GM10248 (cell line): ENCODE measurements at regions not wholly inside any gene's neighbourhood (a gene's known extent, or its start where the extent isn't known, plus 50 kb on each side); places are given as distances from the start of the nearest gene placed in this dataset.

Source experiments
- CTCF ChIA-PET: fragments of 300-600 bp; sonication (Branson Sonifier 250); formaldehyde crosslinking; extraction: SDS; loops from one replicate; lab custom pipeline; 2021; ENCODE audit warnings: antibody characterized with exemption; lab: Yijun Ruan, JAX
- POLR2A ChIA-PET: fragments of 350-650 bp; sonication (Branson Sonifier 250); formaldehyde crosslinking; extraction: SDS; loops from one replicate; lab custom pipeline; 2020; ENCODE audit warnings: antibody characterized with exemption; lab: Yijun Ruan, JAX
- DNase-seq: peaks from one replicate; pipeline ENCODE4 v3.0.0; 2012; ENCODE audit errors: extremely low spot score
- TF ChIP-seq, protein P1 (sequence below): IDR thresholded peaks from 2 replicates; pipeline ENCODE4 v1.5.1; 2012; ENCODE audit warnings: mild to moderate bottlenecking, low read depth; ENCODE audit errors: extremely low read depth, missing control alignments, control extremely low read depth

DNA sequence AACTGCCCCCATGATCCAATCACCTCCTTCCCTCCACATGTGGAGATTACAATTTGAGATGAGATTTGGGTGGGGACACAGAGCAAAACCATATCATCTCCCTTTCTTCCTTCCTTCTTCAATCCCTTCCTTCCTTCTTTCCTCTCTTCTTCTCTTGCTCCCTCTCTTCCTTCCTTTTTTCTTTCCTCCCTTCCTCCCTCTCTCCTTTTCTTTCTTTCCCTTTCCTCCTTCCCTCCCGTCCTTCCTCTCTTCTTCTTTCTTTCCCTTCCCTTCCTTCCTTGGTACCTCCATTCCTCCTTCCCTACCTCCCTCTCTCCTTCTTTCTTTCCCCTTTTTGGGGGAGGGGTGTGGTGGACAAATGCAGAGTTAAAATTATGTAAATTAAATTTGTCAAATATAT, 145.1 kb downstream of the TSHZ3 start:
- no peak for DNase-seq
- CTCF ChIA-PET, result no interaction called here

DNA sequence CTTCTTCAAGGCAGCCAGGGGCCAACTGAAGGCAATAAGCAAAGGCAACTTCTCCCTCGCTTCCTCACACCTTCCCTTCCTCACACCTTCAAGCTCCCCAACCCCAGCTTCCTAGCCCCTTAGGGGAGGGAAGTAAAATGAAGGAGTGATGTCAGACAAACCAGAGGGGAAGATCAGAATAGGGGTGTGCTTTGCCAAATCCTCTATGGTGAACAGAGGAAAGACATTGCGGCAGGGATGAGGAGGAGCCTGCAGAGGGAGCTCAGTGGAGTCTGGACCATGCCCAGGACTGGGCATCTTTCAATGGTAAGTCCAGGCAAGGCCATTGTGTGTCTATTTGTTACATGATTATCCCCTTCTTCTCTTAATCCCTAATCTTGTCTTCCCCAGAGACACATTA, 164.0 kb downstream of the TSHZ3 start:
- DNase-seq, result no peak
- TF ChIP-seq, protein P1, sequence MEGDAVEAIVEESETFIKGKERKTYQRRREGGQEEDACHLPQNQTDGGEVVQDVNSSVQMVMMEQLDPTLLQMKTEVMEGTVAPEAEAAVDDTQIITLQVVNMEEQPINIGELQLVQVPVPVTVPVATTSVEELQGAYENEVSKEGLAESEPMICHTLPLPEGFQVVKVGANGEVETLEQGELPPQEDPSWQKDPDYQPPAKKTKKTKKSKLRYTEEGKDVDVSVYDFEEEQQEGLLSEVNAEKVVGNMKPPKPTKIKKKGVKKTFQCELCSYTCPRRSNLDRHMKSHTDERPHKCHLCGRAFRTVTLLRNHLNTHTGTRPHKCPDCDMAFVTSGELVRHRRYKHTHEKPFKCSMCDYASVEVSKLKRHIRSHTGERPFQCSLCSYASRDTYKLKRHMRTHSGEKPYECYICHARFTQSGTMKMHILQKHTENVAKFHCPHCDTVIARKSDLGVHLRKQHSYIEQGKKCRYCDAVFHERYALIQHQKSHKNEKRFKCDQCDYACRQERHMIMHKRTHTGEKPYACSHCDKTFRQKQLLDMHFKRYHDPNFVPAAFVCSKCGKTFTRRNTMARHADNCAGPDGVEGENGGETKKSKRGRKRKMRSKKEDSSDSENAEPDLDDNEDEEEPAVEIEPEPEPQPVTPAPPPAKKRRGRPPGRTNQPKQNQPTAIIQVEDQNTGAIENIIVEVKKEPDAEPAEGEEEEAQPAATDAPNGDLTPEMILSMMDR, result no peak
- CTCF ChIA-PET, result no interaction called here
- POLR2A ChIA-PET, result no interaction called here

More for the DNA sequence above, 145.1 kb downstream of the TSHZ3 start:
- POLR2A ChIA-PET, result no interaction called here
- TF ChIP-seq, protein P1, result no peak

DNA sequence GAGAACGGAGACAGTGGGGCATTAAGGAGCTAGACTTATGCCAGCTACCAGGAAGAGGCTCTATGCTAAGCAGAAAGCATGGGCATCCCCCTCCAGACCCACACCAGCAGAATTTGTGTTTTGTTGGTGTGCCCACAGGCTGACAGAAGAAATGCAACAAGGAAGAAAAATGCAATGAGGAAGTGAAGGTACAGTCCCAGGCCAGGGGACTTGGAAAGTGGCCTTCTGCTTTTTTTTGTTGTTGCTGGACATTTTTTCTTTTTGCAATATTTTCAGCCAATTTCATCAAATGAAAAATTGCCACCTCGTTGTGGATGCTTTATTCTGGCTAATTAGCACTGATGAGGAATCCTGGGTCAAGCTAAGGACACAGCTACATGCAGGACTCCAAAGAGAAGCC, 167.7 kb downstream of the TSHZ3 start:
- POLR2A ChIA-PET, result no interaction called here
- no peak for DNase-seq
- TF ChIP-seq, protein P1, result no peak
- CTCF ChIA-PET, result interaction anchor here (1.1 kb wide), 1 partner anchor 15 kb away, joined by 3 read pairs; no protein-coding TSS in a partner anchor

DNA sequence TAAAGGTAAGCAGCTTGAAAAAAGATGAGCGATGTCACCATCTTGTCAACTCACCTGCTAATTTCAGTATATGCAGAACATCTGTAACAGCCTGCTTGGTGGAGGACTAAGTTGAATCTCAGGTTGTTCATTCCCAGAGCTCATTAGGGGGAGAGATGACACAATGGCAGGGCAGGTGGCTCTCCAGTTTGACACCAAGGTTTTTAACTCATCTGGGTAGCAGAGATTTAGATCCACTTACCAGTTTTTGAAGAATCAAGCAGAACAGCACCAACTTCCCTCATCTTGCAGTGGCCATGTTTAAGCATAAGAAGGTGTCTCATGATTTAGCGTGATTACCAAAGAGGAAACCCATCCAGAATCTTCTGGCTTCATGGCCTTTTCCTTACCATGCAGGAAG, 168.3 kb downstream of the TSHZ3 start:
- POLR2A ChIA-PET, result no interaction called here
- CTCF ChIA-PET, result interaction anchor here (1.1 kb wide), 1 partner anchor 16 kb away, joined by 3 read pairs; no protein-coding TSS in a partner anchor
- DNase-seq, result no peak
- TF ChIP-seq, protein P1, result no peak

DNA sequence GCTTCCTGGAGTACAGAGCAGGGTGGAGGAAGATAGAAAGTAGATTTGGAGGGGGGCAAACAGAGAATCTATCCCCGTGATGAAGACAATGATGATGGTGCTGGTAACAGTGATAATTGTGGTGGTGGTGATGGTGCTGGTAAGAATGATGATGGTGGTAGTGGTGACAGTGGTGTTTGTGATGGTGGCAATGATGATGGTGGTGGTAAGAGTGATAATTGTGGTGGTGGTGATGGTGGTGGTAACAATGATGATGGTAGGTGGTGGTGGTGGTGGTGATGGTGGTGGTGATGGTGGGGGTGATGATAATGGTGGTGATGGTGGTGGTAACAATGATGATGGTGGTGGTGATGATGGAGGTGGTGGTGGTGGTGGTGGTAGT, 169.8 kb downstream of the TSHZ3 start:
- ChIA-PET POLR2A (no interaction called here), CTCF (no interaction called here)

DNA sequence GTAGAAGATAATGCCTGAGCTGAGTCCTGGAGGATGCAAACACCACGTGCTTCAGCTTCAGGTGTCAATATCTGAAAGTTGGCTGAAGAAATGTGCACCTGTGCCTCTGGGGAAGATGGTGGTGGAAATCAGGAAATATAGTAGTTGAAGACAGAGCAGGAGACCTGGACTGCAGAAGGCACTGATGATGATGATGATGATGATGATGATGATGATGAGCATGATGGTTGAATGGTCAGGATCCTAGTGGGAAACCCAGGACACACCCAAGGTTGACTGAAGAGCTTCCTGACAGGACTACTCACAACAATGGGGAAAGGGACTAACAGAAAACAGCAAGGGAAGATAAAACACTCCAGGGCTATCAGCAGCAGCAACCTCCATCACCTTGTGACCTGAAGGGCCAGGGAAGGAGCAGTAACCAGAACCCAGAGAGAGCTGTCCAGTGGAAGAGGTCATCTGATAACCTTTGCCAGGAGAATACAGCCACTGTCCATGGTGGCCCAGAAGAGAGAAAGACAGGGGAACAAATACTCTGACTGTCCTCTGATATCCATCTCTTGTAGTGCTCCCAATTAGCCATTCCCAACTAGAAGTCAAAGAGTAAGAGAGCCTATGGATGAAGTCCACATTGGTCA, 170.3 kb downstream of the TSHZ3 start:
- POLR2A ChIA-PET, result no interaction called here
- TF ChIP-seq, protein P1, result no peak
- no peak for DNase-seq
- CTCF ChIA-PET, result no interaction called here

More for the DNA sequence above, 169.8 kb downstream of the TSHZ3 start:
- TF ChIP-seq, protein P1, result no peak
- no peak for DNase-seq
